ENCODE measurements at regions not wholly inside any gene's neighbourhood (a gene's known extent, or its start where the extent isn't known, plus 50 kb on each side); places are given as distances from the start of the nearest gene placed in this dataset.

- no peak for TF ChIP-seq CREB1 (IDR thresholded peaks at IDR 0.05; ENCODE audit: low read depth)
- no peak for TF ChIP-seq EP300 (IDR thresholded peaks at IDR 0.05; ENCODE audit: borderline replicate concordance)
- no peak for TF ChIP-seq YY1 (IDR thresholded peaks at IDR 0.05; ENCODE audit: low read depth)
These were observed 57.3 kb upstream of the ZNF608 start for GRCh38 chr5:124803617-124804323.
